GM23338 (cell line): ENCODE measurements at regions not wholly inside any gene's neighbourhood (a gene's known extent, or its start where the extent isn't known, plus 50 kb on each side); places are given as distances from the start of the nearest gene placed in this dataset.

Source experiments
- ATAC-seq: fragments of 200-7000 bp; cut with Tn5 transposase; 3 replicates; pipeline ENCODE4 v1.9.1; 2020
- DNase-seq: peaks from one replicate; pipeline ENCODE4 v3.0.0-alpha.2; 2015; ENCODE audit warnings: low spot score
- H2AFZ ChIP-seq: fragments of 200-600 bp; sonication (generic); 2 replicates; pipeline ENCODE4 v1.8.0; 2016; ENCODE audit warnings: antibody characterized with exemption, mild to moderate bottlenecking, moderate library complexity
- H3F3A ChIP-seq: fragments of 200-600 bp; sonication (generic); replicated peaks from 2 replicates; pipeline ENCODE4 v1.8.0; 2017; ENCODE audit warnings: antibody characterized with exemption, mixed run types, low read depth
- H3K27ac ChIP-seq: fragments of 200-600 bp; sonication (generic); 2 replicates; pipeline ENCODE4 v1.6.1; 2016; ENCODE audit warnings: low read depth
- H3K27me3 ChIP-seq: fragments of 200-600 bp; sonication (generic); 2 replicates; pipeline ENCODE4 v1.8.0; 2016; ENCODE audit warnings: mild to moderate bottlenecking, mixed run types, moderate library complexity; ENCODE audit not compliant: insufficient read depth
- H3K36me3 ChIP-seq: fragments of 200-600 bp; sonication (generic); 2 replicates; pipeline ENCODE4 v1.8.0; 2016; ENCODE audit warnings: mild to moderate bottlenecking; ENCODE audit not compliant: insufficient read depth
- H3K4me1 ChIP-seq: fragments of 200-600 bp; sonication (generic); 2 replicates; pipeline ENCODE4 v1.8.0; 2016; ENCODE audit warnings: mild to moderate bottlenecking, moderate library complexity; ENCODE audit not compliant: insufficient read depth
- H3K4me2 ChIP-seq: fragments of 200-600 bp; sonication (generic); 2 replicates; pipeline ENCODE4 v1.7.1; 2017; ENCODE audit warnings: mixed run types
- H3K4me3 ChIP-seq: fragments of 200-600 bp; sonication (generic); 2 replicates; pipeline ENCODE4 v1.6.1; 2016; ENCODE audit warnings: mixed run types
- H3K79me2 ChIP-seq: fragments of 200-600 bp; sonication (generic); replicated peaks from 2 replicates; pipeline ENCODE4 v1.8.0; 2017; ENCODE audit warnings: mild to moderate bottlenecking; ENCODE audit not compliant: insufficient read depth
- H3K9me2 ChIP-seq: fragments of 200-600 bp; sonication (generic); 2 replicates; pipeline ENCODE4 v1.8.0; 2017; ENCODE audit not compliant: insufficient read depth
- H4K20me1 ChIP-seq: fragments of 200-600 bp; sonication (generic); replicated peaks from 2 replicates; pipeline ENCODE4 v1.8.0; 2017; ENCODE audit warnings: mild to moderate bottlenecking; ENCODE audit not compliant: insufficient read depth
- H3K27ac Mint-ChIP-seq: 2 replicates; pipeline ENCODE4 v1.8.0; 2020; ENCODE audit warnings: inconsistent platforms, mild to moderate bottlenecking, moderate library complexity, mixed read lengths
- H3K27me3 Mint-ChIP-seq: 3 replicates; pipeline ENCODE4 v1.8.0; 2022; ENCODE audit warnings: low read depth, mild to moderate bottlenecking, moderate library complexity, mixed read lengths, inconsistent platforms; ENCODE audit not compliant: insufficient read depth, poor library complexity
- H3K36me3 Mint-ChIP-seq: 3 replicates; pipeline ENCODE4 v1.8.0; 2021; ENCODE audit warnings: low read depth, mild to moderate bottlenecking, inconsistent platforms, moderate library complexity, mixed read lengths
- H3K4me1 Mint-ChIP-seq: 3 replicates; pipeline ENCODE4 v1.8.0; 2020; ENCODE audit warnings: mild to moderate bottlenecking, inconsistent platforms, mixed read lengths
- H3K4me3 Mint-ChIP-seq: 3 replicates; pipeline ENCODE4 v1.8.0; 2021; ENCODE audit warnings: moderate library complexity, mild to moderate bottlenecking, inconsistent platforms, mixed read lengths
- H3K9me3 Mint-ChIP-seq: 3 replicates; pipeline ENCODE4 v1.8.0; 2020; ENCODE audit warnings: moderate library complexity, mild to moderate bottlenecking, inconsistent platforms, mixed read lengths
- CREB1 ChIP-seq: fragments of 250-450 bp; sonication (Bioruptor Pico); IDR thresholded peaks from 2 replicates; pipeline ENCODE4 v1.5.0; 2020; ENCODE audit warnings: low read depth, mild to moderate bottlenecking, moderate library complexity
- CTCF ChIP-seq, 2 experiments: fragments of 200-600 bp in 1 of 2; sonication (generic) in 1 of 2; conservative IDR thresholded peaks; 2 replicates each; pipeline versions ENCODE4 v1.5.1 to v1.6.1; 2016 to 2017; ENCODE audit warnings: antibody characterized with exemption in 2 of 2, low read depth in 2 of 2, mild to moderate bottlenecking in 2 of 2, moderate library complexity in 1 of 2
- EZH2 ChIP-seq: fragments of 200-600 bp; sonication (generic); IDR thresholded peaks from one replicate; pipeline ENCODE4 v1.8.0; 2017; ENCODE audit warnings: antibody characterized with exemption, mild to moderate bottlenecking, low read depth; ENCODE audit not compliant: unreplicated experiment
- EZH2phosphoT487 ChIP-seq: fragments of 200-600 bp; sonication (generic); IDR thresholded peaks from one replicate; pipeline ENCODE4 v1.8.1; 2018; ENCODE audit warnings: antibody characterized with exemption; ENCODE audit not compliant: unreplicated experiment
- JUNB ChIP-seq: IDR thresholded peaks from one replicate; pipeline ENCODE4 v1.6.1; 2016; ENCODE audit warnings: antibody characterized with exemption; ENCODE audit not compliant: unreplicated experiment
- REST ChIP-seq: IDR thresholded peaks from one replicate; pipeline ENCODE4 v1.6.1; 2018; ENCODE audit warnings: antibody characterized with exemption; ENCODE audit not compliant: unreplicated experiment
- STAT1 ChIP-seq: IDR thresholded peaks from one replicate; pipeline ENCODE4 v1.6.1; 2016; ENCODE audit warnings: antibody characterized with exemption; ENCODE audit not compliant: unreplicated experiment
- ZNF114 ChIP-seq: fragments of 250-450 bp; sonication (Bioruptor Pico); IDR thresholded peaks from 2 replicates; pipeline ENCODE4 v1.5.0; 2020; ENCODE audit warnings: mild to moderate bottlenecking, moderate library complexity
- ZNF462 ChIP-seq: fragments of 250-450 bp; sonication (Bioruptor Pico); IDR thresholded peaks from 2 replicates; pipeline ENCODE4 v1.5.0; 2020; ENCODE audit warnings: mild to moderate bottlenecking, moderate library complexity

- TF ChIP-seq EZH2 (no peak), CREB1 (CRISPR knock-in tag) (no peak), ZNF462 (CRISPR knock-in tag) (no peak), EZH2phosphoT487 (no peak), CTCF (conservative IDR thresholded peaks at IDR 0.05; ENCODE audit: low read depth in 2 of 2) (no peak), REST (no peak), STAT1 (no peak), ZNF114 (CRISPR knock-in tag) (no peak), JUNB (no peak)
- Histone ChIP-seq H3K36me3 (no peaks in the 10 kb centered on the region), H3K4me1 (no peaks in the 10 kb centered on the region), H3F3A (no peaks in the 10 kb centered on the region), H2AFZ (no peak overlapping the region), H3K4me2 (no peak overlapping the region), H3K4me3 (no peak overlapping the region), H3K9me2 (0 out of 2 replicates have a peak, but pooled peaks cover 3% of the 10 kb centered on the region), H3K27ac (no peak overlapping the region), H4K20me1 (no peaks in the 10 kb centered on the region), H3K79me2 (no peaks in the 10 kb centered on the region), H3K27me3 (no peaks in the 10 kb centered on the region)
- Mint-ChIP-seq H3K27me3 (no peaks in the 10 kb centered on the region), H3K27ac (no peak overlapping the region), H3K36me3 (no peaks in the 10 kb centered on the region), H3K4me1 (peaks cover 16% of the 10 kb centered on the region), H3K4me3 (no peak overlapping the region), H3K9me3 (no peaks in the 10 kb centered on the region)
- DNase-seq (no peak), ATAC-seq (no peak)
Measured at GRCh38 chr3:64318001-64318400, 92.7 kb upstream of the PRICKLE2 start.
